WTC11 (cell line): ENCODE measurements at regions not wholly inside any gene's neighbourhood (a gene's known extent, or its start where the extent isn't known, plus 50 kb on each side); places are given as distances from the start of the nearest gene placed in this dataset.

ENCODE experiments used
- ATAC-seq: fragments of 200-7000 bp; cut with Tn5 transposase; 2 replicates; pipeline ENCODE4 v1.10.0; 2021; ENCODE audit warnings: mild to moderate bottlenecking, moderate library complexity
- CTCF ChIA-PET: fragments of 300-600 bp; sonication (Branson Sonifier 250); formaldehyde crosslinking; loops from one replicate; lab custom pipeline; 2021; ENCODE audit warnings: antibody characterized with exemption; lab: Charles Lee
- POLR2A ChIA-PET: fragments of 350-600 bp; sonication (Branson Sonifier 250); formaldehyde crosslinking; loops from one replicate; lab custom pipeline; 2021; ENCODE audit warnings: antibody characterized with exemption; lab: Charles Lee
- DNase-seq: peaks from one replicate; pipeline ENCODE4 v3.0.0; 2021; ENCODE audit warnings: low spot score
- H3K27ac Mint-ChIP-seq: 2 replicates; pipeline ENCODE4 v1.8.0; 2021; ENCODE audit warnings: mixed read lengths
- H3K27me3 Mint-ChIP-seq: 2 replicates; pipeline ENCODE4 v1.8.0; 2021; ENCODE audit warnings: low read depth, mild to moderate bottlenecking, moderate library complexity, mixed read lengths
- H3K36me3 Mint-ChIP-seq: 2 replicates; pipeline ENCODE4 v1.8.0; 2021; ENCODE audit warnings: mixed read lengths
- H3K4me1 Mint-ChIP-seq: 2 replicates; pipeline ENCODE4 v1.8.0; 2022; ENCODE audit warnings: mixed read lengths
- H3K4me3 Mint-ChIP-seq: 2 replicates; pipeline ENCODE4 v1.8.0; 2021; ENCODE audit warnings: mild to moderate bottlenecking, moderate library complexity, mixed read lengths
- H3K9me3 Mint-ChIP-seq: 2 replicates; pipeline ENCODE4 v1.8.0; 2021; ENCODE audit warnings: mixed read lengths
- CREB1 ChIP-seq: sonication (generic); formaldehyde crosslinking; IDR thresholded peaks from 2 replicates; pipeline ENCODE4 v1.8.0; 2023; ENCODE audit warnings: mild to moderate bottlenecking, missing genetic modification reagents
- CREM ChIP-seq: sonication (generic); formaldehyde crosslinking; IDR thresholded peaks from 2 replicates; pipeline ENCODE4 v1.8.1; 2022; ENCODE audit warnings: mild to moderate bottlenecking, missing genetic modification reagents, moderate library complexity
- ELF4 ChIP-seq: sonication (generic); formaldehyde crosslinking; IDR thresholded peaks from 2 replicates; pipeline ENCODE4 v1.8.1; 2022; ENCODE audit warnings: low read depth, mild to moderate bottlenecking, moderate library complexity, missing genetic modification reagents
- EMX1 ChIP-seq: fragments of 250-450 bp; sonication (Bioruptor Pico); IDR thresholded peaks from 2 replicates; pipeline ENCODE4 v1.8.0; 2021; ENCODE audit warnings: mild to moderate bottlenecking
- ESRRA ChIP-seq: sonication (generic); formaldehyde crosslinking; IDR thresholded peaks from 2 replicates; pipeline ENCODE4 v1.8.1; 2022; ENCODE audit warnings: mild to moderate bottlenecking, missing genetic modification reagents, borderline replicate concordance
- GRHL2 ChIP-seq: fragments of 250-450 bp; sonication (Bioruptor Pico); IDR thresholded peaks from 2 replicates; pipeline ENCODE4 v1.8.0; 2022; ENCODE audit warnings: mild to moderate bottlenecking, moderate library complexity; ENCODE audit not compliant: insufficient replicate concordance, severe bottlenecking
- GTF2I ChIP-seq: fragments of 250-450 bp; sonication (Bioruptor Pico); conservative IDR thresholded peaks from 2 replicates; pipeline ENCODE4 v1.4.0; 2021; ENCODE audit warnings: mild to moderate bottlenecking
- MAX ChIP-seq: sonication (generic); formaldehyde crosslinking; IDR thresholded peaks from 2 replicates; pipeline ENCODE4 v1.8.0; 2022; ENCODE audit warnings: mild to moderate bottlenecking, missing genetic modification reagents
- MYBL2 ChIP-seq: sonication (generic); formaldehyde crosslinking; IDR thresholded peaks from 2 replicates; pipeline ENCODE4 v1.8.1; 2023; ENCODE audit warnings: mild to moderate bottlenecking, moderate library complexity, missing genetic modification reagents
- NR2C2 ChIP-seq: sonication (generic); formaldehyde crosslinking; IDR thresholded peaks from 2 replicates; pipeline ENCODE4 v1.8.0; 2022; ENCODE audit warnings: mild to moderate bottlenecking, missing genetic modification reagents
- PRDM15 ChIP-seq: sonication (generic); formaldehyde crosslinking; IDR thresholded peaks from 2 replicates; pipeline ENCODE4 v1.8.0; 2022; ENCODE audit warnings: missing genetic modification reagents
- SMAD3 ChIP-seq: sonication (generic); formaldehyde crosslinking; IDR thresholded peaks from 2 replicates; pipeline ENCODE4 v1.8.0; 2022; ENCODE audit warnings: missing genetic modification reagents, mild to moderate bottlenecking, borderline replicate concordance
- TEAD4 ChIP-seq: sonication (generic); formaldehyde crosslinking; IDR thresholded peaks from 2 replicates; pipeline ENCODE4 v1.8.0; 2022; ENCODE audit warnings: mild to moderate bottlenecking, missing genetic modification reagents
- TF ChIP-seq, protein P1 (sequence below): fragments of 250-450 bp; sonication (Bioruptor Pico); IDR thresholded peaks from 2 replicates; pipeline ENCODE4 v1.9.0; 2021; ENCODE audit warnings: mild to moderate bottlenecking
- TF ChIP-seq, protein P2 (sequence below): sonication (generic); formaldehyde crosslinking; IDR thresholded peaks from 2 replicates; pipeline ENCODE4 v1.8.1; 2023; ENCODE audit warnings: mild to moderate bottlenecking, moderate library complexity, missing genetic modification reagents
- TF ChIP-seq, protein P3 (sequence below): sonication (generic); formaldehyde crosslinking; IDR thresholded peaks from 2 replicates; pipeline ENCODE4 v1.8.0; 2022; ENCODE audit warnings: mild to moderate bottlenecking, missing genetic modification reagents

- TF ChIP-seq PRDM15 (CRISPR knock-in tag) (no peak), SMAD3 (no peak)
- TF ChIP-seq, protein P1, sequence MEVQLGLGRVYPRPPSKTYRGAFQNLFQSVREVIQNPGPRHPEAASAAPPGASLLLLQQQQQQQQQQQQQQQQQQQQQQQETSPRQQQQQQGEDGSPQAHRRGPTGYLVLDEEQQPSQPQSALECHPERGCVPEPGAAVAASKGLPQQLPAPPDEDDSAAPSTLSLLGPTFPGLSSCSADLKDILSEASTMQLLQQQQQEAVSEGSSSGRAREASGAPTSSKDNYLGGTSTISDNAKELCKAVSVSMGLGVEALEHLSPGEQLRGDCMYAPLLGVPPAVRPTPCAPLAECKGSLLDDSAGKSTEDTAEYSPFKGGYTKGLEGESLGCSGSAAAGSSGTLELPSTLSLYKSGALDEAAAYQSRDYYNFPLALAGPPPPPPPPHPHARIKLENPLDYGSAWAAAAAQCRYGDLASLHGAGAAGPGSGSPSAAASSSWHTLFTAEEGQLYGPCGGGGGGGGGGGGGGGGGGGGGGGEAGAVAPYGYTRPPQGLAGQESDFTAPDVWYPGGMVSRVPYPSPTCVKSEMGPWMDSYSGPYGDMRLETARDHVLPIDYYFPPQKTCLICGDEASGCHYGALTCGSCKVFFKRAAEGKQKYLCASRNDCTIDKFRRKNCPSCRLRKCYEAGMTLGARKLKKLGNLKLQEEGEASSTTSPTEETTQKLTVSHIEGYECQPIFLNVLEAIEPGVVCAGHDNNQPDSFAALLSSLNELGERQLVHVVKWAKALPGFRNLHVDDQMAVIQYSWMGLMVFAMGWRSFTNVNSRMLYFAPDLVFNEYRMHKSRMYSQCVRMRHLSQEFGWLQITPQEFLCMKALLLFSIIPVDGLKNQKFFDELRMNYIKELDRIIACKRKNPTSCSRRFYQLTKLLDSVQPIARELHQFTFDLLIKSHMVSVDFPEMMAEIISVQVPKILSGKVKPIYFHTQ (CRISPR knock-in tag), result no peak
Observed at GRCh38 chr11:70810133-70810532, 411.8 kb downstream of the CTTN start (continued).

DNA sequence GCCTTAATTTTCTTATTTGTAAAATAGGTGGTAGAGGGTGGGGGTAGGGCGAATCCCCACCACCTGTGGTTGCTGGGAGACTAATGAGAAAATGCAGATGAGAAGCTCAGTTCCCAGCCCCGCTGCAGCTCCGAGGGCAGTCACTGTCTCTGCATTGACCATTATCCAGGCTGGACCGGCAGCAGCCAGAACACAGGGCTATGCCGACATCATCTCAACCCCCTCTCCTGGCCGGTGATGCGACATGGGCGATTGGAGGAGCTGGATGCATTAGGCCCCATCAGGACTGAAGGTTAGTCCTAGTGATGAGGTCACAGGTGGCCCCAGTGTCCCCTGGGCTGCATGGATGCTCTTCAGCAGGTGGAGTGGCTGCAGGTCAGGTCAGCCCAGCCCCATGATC is 412.4 kb downstream of the CTTN start:
- Mint-ChIP-seq H3K4me3 (no peak overlapping the region), H3K36me3 (peaks cover 7% of the 10 kb centered on the region), H3K27me3 (no peaks in the 10 kb centered on the region; the same call in 1 of the 2 replicates), H3K4me1 (no peaks in the 10 kb centered on the region), H3K9me3 (no peaks in the 10 kb centered on the region), H3K27ac (no peak overlapping the region)
- DNase-seq (no peak), ATAC-seq (no peak)
- POLR2A ChIA-PET, result no interaction called here
- TF ChIP-seq, protein P1 (CRISPR knock-in tag), result no peak
- no peak for TF ChIP-seq ELF4 (CRISPR knock-in tag)
- TF ChIP-seq CREB1, result no peak
- TF ChIP-seq GTF2I (CRISPR knock-in tag), result no peak
- TF ChIP-seq SMAD3, result no peak
- no peak for TF ChIP-seq CREM
- TF ChIP-seq EMX1, result no peak
- TF ChIP-seq MYBL2 (CRISPR knock-in tag), result no peak
- TF ChIP-seq, protein P2, sequence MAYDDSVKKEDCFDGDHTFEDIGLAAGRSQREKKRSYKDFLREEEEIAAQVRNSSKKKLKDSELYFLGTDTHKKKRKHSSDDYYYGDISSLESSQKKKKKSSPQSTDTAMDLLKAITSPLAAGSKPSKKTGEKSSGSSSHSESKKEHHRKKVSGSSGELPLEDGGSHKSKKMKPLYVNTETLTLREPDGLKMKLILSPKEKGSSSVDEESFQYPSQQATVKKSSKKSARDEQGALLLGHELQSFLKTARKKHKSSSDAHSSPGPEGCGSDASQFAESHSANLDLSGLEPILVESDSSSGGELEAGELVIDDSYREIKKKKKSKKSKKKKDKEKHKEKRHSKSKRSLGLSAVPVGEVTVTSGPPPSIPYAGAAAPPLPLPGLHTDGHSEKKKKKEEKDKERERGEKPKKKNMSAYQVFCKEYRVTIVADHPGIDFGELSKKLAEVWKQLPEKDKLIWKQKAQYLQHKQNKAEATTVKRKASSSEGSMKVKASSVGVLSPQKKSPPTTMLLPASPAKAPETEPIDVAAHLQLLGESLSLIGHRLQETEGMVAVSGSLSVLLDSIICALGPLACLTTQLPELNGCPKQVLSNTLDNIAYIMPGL (CRISPR knock-in tag), result no peak
- no peak for TF ChIP-seq TEAD4
- TF ChIP-seq GRHL2 (CRISPR knock-in tag), result no peak
- TF ChIP-seq ESRRA (CRISPR knock-in tag), result no peak
- no peak for TF ChIP-seq NR2C2 (CRISPR knock-in tag)
- TF ChIP-seq MAX (CRISPR knock-in tag), result no peak
- TF ChIP-seq, protein P3, sequence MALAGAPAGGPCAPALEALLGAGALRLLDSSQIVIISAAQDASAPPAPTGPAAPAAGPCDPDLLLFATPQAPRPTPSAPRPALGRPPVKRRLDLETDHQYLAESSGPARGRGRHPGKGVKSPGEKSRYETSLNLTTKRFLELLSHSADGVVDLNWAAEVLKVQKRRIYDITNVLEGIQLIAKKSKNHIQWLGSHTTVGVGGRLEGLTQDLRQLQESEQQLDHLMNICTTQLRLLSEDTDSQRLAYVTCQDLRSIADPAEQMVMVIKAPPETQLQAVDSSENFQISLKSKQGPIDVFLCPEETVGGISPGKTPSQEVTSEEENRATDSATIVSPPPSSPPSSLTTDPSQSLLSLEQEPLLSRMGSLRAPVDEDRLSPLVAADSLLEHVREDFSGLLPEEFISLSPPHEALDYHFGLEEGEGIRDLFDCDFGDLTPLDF (CRISPR knock-in tag), result no peak
- CTCF ChIA-PET, result interaction anchor here (1.3 to 1.6 kb wide), 2 partner anchors 14 to 271 kb away, joined by 3 read pairs; no protein-coding TSS in a partner anchor
